ENCODE measurements at regions not wholly inside any gene's neighbourhood (a gene's known extent, or its start where the extent isn't known, plus 50 kb on each side); places are given as distances from the start of the nearest gene placed in this dataset.
"Not testable (repeated sequence)": the region's sequence is repeated elsewhere in the genome, so short reads cannot be mapped to it uniquely, and the experiment has no call there.

DNA sequence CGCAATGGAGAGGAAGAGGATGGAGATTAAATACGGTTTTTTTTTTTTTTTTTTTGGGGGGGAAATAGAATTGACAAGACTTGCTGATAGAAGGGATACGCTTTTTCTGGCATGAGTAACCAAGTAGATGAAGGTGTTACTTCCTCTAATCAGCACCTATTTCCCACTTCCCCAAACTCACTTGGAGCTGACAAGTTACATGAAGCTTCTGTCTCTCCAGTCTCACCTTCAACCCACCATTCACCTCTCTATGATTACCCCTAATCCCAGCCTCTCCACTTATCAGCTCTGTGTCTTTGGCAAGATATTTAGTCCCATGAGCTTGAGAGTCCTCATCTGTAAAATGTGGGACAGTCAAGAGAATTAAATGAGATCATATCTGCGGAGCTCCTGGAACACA is 185.9 kb upstream of the HS3ST3A1 start:
- DNase-seq = no peak

DNA sequence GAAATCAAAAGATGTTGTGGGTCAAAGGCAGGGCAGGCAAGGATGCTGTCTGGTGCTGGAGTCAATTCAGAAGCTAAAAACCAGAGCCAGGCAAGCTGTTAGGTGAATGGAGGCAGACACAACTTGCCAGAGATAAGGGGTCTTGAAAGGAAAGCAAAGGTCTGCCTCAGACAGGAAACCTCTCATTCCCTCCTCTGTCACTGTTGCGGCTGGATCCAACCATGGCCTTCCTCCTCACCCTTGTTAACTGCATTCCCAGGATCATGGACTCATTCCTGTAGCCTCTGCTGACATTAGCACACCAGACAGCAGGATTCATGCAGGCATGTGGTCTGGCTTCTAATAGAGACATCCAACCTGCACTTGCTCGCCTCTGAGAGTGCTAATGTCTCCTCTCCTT is 186.7 kb upstream of the HS3ST3A1 start:
- no peak for DNase-seq

DNA sequence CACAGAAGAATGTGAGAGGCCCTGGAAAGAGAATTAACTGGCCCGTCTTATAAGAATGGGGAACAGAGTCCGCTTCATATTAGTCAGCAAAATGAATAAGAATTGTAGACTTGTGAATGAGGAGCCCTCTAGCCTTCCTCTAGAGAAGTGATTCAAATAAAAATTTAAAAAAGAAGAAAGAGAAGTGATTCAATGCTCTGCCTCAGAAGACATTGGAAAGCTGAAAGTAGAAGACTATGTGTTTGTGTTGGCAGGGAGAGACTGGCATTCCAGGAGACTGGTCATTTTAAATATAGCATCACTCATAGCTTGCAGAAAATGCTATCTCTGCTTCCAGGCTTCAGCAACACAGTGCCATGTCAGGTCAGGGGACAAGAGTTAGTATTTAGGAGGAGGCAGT is 190.6 kb upstream of the HS3ST3A1 start:
- DNase-seq = no peak

DNA sequence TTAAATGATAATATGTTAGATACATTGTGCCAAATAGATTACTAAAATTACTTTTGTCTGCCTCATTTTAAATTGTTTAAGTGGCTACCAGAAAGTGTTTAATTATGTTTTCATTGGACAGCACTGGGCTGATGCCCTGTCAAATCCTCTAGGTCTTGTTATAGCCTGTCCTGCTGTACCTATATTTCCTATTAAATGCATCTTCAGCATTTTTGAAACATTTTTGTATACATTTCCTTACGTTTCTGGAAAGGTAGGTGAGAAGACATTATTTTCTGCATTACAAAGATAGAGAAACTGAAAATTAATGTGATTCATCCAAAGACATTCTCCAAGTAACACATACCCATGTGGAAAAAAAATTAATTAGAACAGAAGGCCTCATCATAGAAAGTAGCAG is 192.2 kb upstream of the HS3ST3A1 start:
- DNase-seq = no peak

DNA sequence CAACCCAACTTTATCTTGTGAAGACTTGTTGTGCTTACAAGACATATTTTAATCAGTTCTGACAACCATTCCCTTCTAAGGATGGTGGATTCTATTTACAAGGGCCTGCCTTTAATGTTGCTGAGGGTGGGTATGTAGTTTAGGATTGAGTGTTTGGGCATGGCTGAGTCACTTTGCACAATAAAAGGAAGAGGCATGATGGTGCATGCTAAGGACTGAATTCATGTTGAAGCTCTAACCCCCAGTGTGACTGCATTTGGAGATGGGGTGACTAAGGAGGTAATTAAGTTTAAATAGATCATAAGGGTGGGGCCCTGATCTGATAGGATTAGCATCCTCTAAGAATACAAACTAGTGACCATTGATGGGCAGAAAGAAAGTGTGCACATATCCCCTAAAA is 196.1 kb upstream of the HS3ST3A1 start:
- no peak for DNase-seq

DNA sequence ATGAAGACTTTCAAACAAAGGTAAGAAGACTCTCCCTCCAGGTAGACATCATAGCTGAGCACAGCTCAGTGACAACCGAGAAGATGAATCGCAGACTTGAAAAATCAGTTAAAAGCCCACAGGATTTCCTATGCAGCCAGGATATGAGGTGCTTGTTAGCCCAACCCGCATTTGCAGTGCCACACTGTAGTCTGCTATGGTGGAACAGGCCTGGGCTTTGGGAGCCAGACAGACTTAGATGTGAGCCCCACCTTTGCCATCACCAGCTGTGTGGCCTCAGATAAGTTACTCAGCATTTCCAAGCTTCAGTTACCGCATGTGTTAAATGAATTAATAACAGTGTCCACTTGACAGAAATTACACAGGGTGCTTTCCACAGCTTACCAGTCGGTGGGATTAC is 204.4 kb upstream of the HS3ST3A1 start:
- DNase-seq = no peak

DNA sequence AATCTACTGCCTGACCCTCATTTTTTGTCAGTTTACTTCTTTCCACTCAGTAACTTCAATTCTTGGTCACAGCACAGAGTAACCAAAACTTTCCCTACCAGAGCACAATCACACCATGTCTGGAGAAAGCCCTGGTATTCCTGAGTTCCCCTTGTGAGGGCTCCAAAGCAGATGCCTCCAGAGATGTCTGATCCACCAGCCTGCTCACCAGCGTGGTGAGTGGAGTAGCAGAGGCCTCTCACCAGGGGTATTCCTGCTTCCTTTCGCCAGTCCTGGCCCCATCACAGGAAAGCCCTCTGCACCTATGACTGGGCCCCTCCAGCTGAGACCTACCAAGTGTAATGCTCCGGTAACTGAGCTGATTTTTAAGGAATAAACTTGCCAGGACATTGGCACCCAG is 205.4 kb upstream of the HS3ST3A1 start:
- DNase-seq = no peak

DNA sequence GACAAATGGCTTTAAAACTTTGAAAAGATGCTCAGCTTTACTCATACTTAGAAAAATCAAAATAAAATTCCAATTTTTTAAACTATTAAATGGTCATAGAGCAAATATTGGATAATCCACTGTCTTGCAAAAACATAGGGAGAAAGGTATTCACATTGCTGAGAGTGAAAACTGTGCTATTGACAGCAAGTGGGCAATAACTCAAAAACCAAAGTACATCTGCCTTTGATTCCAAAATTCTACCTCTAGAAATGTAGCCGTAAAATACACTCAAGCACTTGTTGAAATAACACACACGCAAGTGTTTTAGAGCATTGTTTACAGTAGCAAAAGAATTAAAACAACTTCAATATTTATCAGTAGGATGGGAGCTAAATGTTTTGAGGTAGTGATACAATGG is 210.6 kb upstream of the HS3ST3A1 start:
- no peak for DNase-seq

DNA sequence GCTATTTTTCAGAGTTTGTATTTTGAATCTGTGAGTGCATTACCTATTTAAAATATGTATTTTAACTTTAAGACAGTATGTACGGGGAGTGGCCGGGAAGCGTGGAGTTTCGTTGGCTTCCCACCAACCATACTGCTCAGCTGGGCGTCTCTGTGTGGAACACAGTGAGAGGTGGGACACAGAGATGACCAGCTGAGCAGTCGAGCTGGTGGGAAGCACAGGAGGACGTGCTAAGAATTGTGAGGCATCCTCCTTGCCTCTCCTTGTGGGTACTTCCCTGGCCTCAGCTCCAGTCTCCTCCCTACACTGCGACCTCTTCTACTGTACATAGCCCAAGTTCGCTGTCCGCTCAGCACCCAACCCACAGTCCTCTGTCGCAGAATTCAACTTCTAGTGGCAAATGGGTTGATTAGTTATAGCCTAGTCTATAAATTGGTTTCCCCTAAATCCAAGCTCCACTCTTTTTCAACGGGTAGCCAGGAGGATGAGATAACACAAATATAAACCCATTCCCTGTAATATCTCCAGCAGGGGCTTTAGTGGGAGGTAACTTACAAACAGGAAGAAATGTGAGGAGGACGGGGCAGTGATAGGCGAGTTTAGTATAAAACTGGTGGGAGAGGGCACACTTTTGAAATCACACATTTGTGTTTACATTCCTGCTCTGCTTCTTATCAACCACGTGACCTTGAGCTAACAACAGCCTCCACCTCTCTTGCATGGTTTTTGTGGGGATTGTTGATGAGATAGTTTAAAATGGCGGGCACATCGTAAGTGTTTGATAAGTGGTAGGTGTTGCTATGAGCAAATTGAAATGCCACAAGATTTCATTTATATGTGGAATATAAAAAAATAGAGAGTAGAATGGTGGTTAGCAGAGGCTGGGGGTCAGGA is 211.9 kb upstream of the HS3ST3A1 start:
- no peak for DNase-seq

DNA sequence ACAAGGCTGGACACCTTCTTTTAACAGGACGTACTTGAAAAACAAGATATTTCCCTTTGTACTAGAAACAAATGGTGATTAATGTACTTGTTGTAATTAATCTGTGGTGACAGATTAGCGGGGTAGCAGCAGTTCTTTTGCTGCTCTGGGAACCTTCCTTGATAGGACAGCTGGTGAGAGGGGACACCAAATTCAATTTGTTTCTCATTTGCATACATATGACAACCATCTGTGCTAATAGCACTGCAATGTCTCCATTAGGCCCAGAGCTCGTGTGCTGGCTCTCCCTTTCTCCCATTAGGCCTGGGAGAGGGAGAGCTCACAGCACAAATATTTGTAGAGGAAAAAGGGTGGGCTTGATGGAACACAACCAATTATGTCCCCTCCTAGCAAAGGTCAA is 221.0 kb upstream of the HS3ST3A1 start:
- DNase-seq = no peak

DNA sequence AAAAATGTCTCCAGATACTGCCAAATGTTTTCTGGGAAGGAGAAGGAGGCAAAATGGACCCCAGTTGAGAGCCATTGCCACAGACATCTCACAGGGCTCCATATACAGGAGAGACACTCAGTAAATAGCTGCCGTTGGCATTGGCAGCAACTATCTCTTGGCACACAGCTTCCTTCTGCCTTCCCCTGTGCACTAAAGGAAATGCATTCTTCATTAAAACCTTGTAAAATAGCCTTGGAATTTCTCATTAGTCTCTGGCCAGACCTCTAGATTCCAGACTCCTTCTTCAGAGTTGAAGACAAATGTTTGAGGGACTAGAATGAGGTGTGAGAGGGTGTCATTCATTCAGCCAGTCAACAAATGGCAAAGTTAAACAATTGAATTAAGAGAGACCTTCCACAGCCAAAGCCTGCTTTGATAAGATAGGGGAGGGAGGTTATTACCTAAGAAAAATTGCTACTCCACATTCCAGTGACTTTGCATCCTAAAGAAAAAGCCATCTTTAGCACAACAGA is 223.9 kb upstream of the HS3ST3A1 start:
- no peak for DNase-seq

DNA sequence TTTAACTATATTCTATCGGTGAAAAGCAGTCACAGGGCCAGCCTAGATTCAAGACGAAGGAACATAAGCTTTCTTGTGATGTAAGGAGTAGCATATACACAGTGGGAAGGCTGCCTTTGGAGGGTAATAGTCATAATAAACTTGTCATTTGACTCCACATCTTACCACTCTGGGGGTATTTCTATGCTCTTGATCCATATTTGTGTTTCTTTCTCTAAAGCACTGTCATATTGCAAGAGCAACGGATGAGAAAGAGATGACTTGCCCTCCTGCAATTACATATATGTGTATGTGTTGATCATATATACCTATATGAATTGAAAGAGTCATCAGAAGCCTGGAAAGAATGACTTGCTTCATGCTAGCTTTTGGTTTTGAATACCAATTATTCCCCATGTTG is 225.4 kb upstream of the HS3ST3A1 start:
- no peak for DNase-seq

DNA sequence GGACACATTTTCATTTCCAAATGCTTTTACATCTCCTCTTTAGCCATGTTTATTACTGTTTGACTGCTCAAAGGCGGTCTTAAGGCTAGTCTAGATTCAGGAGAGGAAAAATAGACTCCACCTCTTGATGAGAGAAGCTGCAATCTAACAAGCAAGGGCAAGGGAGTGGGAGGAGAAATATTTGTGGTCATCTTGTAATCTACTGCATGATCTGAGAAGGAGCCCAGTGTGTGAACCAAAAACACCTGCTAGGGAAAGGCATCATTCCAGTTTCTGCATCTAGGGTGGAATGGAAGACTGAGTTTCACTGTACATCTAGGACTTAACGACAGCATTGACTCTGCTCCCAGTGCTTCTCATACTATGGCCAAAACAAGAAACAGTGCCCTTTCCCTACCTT is 232.2 kb upstream of the HS3ST3A1 start:
- no peak for DNase-seq

DNA sequence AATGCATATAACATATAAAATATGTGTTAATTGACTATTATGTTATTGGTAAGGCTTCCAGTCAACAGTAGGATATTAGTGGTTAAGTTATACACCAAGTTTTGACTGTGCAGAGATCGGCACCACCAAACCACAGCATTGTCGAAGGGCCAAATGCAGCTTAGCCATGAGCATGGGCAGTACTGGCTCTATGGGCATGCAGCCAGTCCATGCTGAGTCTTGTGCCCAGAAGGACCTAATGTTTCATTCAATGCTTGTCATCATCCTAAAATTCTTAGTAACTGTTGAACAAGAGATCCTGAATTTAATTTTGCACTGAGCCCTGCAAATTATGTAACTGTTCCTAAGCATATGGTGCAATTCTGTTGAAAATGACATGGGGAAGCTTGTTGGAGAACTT is 233.4 kb upstream of the HS3ST3A1 start:
- DNase-seq = no peak

DNA sequence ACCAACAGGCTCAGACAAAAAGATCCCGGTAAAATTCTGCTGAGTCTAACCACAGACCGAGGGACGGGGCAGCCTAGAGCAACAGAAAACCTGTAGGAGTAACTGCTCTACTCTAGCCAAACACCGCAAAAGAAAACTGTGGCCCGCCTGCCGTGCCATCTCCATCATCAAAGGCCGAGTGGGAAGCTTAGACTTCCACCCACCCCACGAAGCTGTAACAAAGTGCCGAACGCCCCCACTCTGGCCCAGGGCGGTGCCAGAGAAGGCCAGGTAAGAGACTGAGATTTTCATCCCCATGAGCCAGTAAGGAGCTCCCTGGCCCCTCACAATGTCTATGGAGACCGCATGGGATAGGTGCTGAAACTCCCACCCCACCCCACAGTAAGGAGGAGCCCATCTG is 231.9 kb upstream of the COX10 start:
- DNase-seq = no peak

DNA sequence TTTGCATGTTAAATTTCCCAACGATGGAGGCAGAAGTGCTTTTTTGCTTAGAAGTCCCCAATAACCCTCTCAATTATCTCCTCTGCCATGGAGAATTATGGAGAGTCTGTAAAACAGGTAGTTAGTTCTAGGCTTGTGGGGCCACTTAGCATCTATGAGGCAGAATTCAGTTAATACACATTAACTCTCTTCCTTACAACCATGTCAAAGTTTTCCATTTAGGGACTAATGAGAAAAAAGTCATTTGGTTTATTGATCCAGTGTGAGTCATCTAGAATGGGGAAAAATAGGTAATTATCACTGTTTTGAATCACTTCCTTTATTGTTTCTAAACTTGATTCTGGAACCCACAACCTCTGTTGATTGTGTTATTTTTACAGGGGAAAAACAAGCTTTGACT is 229.1 kb upstream of the COX10 start:
- DNase-seq = no peak

DNA sequence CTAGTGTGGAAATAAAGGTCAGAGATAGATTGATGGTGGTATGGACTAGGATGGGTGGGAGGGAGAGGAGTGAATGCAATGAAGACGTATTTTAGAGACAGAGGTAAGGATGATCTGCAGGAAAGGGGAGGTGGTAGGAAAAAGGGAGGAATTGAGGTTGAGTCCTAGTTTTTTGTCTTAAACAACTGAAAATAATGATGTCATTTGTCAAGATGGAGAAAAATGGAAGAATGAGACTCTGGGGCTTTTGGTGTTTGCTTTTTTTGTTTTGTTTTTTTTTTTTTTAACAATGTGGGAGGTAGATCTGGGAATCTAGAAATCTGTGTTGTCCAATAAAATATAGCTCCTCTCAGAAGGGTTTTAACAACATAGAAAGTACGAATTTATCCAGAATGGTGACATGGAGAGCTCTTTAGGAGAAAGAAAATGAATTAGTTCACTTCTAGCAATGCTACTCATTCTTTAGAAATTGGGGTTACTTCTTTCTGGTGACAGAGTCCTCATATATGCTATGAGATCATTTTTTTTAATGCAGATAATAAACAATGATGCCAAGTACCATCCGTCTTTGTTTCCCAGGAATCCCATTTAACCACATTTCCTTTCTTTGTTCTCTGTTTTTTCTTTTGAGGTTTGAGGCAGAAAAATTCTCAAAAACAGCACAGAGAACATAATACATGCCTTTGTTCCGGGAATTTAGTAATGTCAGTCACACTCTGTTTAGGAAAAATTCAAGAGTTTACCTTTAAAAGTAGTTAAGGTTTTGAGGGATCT is 225.3 kb upstream of the COX10 start:
- DNase-seq = no peak

DNA sequence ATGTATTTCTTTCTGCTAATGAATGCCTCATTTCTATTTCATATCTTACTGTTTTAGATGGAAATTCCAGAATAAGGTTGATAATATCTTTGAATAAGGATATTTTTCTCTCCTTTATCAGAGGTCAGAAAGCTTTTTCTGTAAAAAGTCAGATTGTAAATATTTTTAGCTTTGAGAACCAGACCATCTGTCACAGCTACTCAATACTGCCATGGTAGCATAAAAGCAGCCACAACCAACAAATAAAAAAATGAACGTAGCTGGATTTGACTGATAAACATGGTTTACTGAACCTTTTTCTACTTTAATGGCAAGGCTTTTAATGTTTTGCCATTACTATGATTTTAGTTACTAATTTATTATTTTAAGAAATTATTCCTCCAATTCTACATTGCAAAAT is 217.4 kb upstream of the COX10 start:
- DNase-seq = no peak

DNA sequence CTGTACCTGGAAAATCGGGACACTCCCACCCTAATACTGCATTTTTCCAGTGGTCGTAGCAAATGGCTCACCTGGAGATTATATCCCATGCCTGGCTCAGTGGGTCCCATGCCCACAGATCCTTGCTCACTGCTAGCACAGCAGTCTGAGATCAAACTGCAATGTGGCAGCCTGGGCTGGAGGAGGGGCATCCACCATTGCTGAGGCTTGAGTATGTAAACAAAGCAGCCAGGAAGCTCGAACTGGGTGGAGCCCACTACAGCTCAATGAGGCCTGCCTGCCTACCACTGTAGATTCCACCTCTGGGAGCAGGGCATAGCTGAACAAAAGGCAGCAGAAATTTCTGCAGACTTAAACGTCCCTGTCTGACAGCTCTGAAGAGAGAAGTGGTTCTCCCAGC is 213.6 kb upstream of the COX10 start:
- not testable (repeated sequence) for DNase-seq

DNA sequence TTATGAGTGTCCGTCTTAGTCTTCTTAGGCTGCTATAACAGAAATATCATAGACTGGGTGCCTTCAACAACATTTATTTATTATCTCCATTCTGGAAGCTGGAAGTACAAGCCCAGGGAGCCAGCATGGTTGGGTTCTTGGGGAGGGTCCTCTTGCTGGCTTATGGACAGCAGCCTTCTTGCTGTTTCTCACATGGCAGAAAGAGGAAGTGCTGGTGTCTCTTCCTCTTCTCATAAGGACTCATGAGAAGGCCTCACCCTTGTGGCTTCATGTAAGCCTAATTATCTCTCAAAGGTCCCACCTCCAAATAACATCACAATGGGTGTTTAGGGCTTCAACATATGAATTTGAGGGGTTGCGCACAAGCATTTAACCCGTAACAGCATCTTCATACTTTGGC is 207.0 kb upstream of the COX10 start:
- no peak for DNase-seq

DNA sequence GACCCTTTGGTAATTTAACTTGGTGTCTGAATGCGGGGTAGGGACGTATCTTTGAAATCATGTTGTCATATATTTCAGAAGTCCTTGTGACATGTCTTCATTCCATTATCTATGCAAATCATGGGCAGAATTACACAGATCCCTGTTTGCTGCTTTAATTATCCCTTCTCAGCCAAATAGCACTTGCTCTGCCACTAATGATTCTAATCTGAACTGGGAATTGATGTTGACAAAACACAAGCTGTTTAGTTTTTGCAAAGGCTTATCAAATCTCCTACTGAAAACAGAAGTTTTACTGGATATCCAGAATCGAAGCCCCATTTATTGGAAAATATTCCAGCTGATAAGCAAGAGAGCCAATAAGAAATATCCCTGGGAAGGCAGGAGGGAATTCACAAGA is 205.9 kb upstream of the COX10 start:
- no peak for DNase-seq

DNA sequence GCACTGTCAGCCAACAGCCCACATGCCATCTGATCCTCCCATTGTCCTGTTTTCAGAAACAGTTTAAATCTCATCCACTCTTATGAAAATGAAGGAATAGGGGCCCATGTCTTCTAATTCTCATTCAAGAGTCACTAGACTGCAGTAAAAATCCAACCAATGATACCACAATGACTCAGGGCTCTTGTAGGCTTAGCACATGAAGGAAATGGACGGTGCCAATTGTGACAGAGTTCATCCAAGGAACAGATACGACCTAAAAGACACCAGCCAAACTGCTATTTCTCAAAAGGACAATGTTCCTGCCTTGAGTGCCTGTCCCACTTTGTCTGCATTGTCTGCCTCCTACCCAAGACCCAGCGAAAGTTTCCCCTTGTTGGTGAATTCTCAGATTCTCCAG is 204.8 kb upstream of the COX10 start:
- DNase-seq = no peak

DNA sequence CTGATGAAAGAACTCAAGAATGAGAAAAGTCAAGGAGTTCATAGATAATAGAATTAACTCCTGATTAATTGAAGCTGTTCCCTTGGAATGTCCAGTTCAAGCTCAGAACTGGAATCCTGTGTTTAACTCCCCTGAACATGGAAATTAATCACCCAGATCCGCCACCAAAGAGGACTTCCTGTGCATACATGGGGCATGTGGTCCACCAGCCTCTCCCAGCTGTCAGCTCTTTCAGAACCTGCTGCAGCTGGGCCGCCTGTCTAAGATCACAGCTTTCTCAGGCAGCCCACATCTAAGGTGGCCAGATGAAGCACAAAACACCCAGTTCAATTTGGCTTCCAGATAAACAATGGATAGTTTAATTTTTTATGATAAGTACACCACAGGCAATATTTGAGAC is 203.7 kb upstream of the COX10 start:
- DNase-seq = no peak

Data from skin of body (tissue), 1 donor.